ENCODE measurements at regions not wholly inside any gene's neighbourhood (a gene's known extent, or its start where the extent isn't known, plus 50 kb on each side); places are given as distances from the start of the nearest gene placed in this dataset.
"Not testable (repeated sequence)": the region's sequence is repeated elsewhere in the genome, so short reads cannot be mapped to it uniquely, and the experiment has no call there.

DNA sequence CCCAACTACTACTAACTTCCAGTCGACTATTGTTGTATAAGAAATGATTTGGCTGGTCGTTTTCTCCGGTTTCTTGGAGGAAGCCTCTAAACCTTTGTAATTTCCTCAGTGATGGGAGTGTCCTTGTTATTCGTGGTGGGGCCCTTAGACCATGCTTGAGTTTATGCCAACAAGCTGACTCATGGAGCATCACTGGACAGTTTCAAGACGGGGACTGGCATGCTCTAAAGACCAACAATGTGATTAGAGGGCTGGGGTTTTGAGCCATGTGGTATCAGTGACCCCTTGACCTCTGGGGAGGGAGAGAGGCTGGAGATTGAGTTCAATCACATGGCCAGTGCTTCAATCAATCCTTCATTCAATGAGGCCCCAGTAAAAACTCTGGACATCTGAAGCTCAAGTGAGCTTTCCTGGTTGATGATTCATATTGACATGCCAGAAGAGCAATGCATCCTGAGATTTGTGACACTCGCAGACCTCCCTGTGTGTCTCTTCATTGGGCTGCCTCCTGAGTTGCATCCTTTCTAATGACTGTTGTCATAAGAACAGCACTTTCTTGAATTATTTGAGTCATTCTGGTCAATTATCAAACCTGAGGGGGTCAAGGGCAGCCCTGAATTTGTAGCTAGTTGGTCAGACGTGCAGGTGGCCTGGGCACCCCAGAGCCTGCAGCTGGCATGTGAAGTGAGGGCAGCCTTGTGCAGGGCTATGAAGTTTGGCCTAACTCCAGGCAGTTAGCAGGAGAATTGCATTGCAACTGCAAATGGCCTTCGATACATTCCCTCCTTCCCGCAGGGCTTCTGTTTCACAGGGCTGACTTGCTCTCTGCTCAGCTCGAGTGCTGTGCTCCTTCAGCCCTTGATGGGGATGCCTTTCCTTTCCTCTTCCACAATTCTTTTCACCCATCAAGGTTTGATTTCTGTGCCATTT, 246.5 kb downstream of the FGF9 start:
- TF ChIP-seq, protein P1, sequence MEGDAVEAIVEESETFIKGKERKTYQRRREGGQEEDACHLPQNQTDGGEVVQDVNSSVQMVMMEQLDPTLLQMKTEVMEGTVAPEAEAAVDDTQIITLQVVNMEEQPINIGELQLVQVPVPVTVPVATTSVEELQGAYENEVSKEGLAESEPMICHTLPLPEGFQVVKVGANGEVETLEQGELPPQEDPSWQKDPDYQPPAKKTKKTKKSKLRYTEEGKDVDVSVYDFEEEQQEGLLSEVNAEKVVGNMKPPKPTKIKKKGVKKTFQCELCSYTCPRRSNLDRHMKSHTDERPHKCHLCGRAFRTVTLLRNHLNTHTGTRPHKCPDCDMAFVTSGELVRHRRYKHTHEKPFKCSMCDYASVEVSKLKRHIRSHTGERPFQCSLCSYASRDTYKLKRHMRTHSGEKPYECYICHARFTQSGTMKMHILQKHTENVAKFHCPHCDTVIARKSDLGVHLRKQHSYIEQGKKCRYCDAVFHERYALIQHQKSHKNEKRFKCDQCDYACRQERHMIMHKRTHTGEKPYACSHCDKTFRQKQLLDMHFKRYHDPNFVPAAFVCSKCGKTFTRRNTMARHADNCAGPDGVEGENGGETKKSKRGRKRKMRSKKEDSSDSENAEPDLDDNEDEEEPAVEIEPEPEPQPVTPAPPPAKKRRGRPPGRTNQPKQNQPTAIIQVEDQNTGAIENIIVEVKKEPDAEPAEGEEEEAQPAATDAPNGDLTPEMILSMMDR (conservative IDR thresholded peaks at IDR 0.05): no peak

DNA sequence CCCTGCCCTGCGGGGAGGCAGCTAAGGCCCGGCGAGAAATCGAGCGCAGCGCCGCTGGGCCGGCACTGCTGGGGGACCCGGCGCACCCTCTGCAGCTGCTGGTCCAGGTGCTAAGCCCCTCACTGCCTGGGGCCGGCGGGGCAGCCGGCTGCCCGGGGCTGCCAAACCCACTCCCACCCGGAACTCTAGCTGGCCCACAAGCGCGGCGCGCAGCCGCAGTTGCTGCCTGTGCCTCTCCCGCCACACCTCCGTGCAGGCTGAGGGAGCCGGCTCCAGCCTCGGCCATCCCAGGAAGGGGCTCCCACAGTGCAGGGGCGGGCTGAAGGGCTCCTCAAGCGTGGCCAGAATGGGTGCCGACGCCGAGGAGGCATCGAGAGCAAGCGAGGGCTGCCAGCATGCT, 249.9 kb downstream of the FGF9 start:
- H2AFZ ChIP-seq (ENCODE audit: low read length): not testable (repeated sequence)

More for the DNA sequence above, 246.5 kb downstream of the FGF9 start:
- Mint-ChIP-seq H3K27ac (peak overlapping the region in 1 of 3 experiments; percentile 21; a peak in 1 of 7 replicates), H3K9me3 (peaks cover 6 to 11% of the 10 kb centered on the region in 2 experiments; a peak in 3 of 5 replicates), H3K27me3 (ENCODE audit: low read depth) (no peaks in the 10 kb centered on the region; the same call in none of the 2 replicates), H3K4me3 (no peak overlapping the region), H3K4me1 (peaks cover 7 to 22% of the 10 kb centered on the region in 2 experiments), H3K36me3 (ENCODE audit: insufficient read depth in 1 of 3, low read depth in 3 of 3) (peaks cover 0 to 8% (median 3%) of the 10 kb centered on the region in 3 experiments; a peak in 2 of 7 replicates)
- no peak overlapping the region for H3K14ac ChIP-seq (ENCODE audit: insufficient read depth, low read length)
- H2BK15ac ChIP-seq (ENCODE audit: low read depth, low read length): no peak overlapping the region
- H2BK120ac ChIP-seq (ENCODE audit: low read depth, low read length, poor library complexity, severe bottlenecking): no peak overlapping the region
- H3K9ac ChIP-seq (ENCODE audit: extremely low read depth, insufficient read length, low read length): no peak overlapping the region
- H4K91ac ChIP-seq (ENCODE audit: insufficient read length, low read depth, low read length): no peak overlapping the region
- H3K27me3 ChIP-seq (ENCODE audit: insufficient read depth, low read length): no peaks in the 10 kb centered on the region
- no peak overlapping the region for H3K27ac ChIP-seq (ENCODE audit: insufficient read length, low read depth, low read length)
- no peak overlapping the region for H2BK5ac ChIP-seq (ENCODE audit: insufficient read length, low read length)
- H3K18ac ChIP-seq (ENCODE audit: insufficient read length, low read depth, low read length): no peak overlapping the region
- no peak overlapping the region for H3K23ac ChIP-seq (ENCODE audit: insufficient read length, low read depth, low read length)
- no peaks in the 10 kb centered on the region for H4K20me1 ChIP-seq (ENCODE audit: control insufficient read depth, insufficient read depth, insufficient read length)
- H3K56ac ChIP-seq (ENCODE audit: insufficient read length, low read depth, low read length): no peak overlapping the region
- H3K4me2 ChIP-seq (ENCODE audit: insufficient read depth, insufficient read length, low read length): no peak overlapping the region
- no peak overlapping the region for H4K8ac ChIP-seq (replicated peaks; ENCODE audit: insufficient read length, low read depth, low read length)
- H3K23me2 ChIP-seq (ENCODE audit: insufficient read length, low read depth, low read length, poor library complexity, severe bottlenecking): no peaks in the 10 kb centered on the region
- H3K79me2 ChIP-seq (ENCODE audit: insufficient read depth, low read length): no peaks in the 10 kb centered on the region
- H3K4ac ChIP-seq (ENCODE audit: low read depth, low read length): no peak overlapping the region
- no peak overlapping the region for H2AFZ ChIP-seq (ENCODE audit: low read length)
- H2BK20ac ChIP-seq (ENCODE audit: low read depth, low read length, poor library complexity, severe bottlenecking): no peak overlapping the region
- H3K79me1 ChIP-seq (ENCODE audit: insufficient read depth, low read depth, low read length, poor library complexity, severe bottlenecking): no peaks in the 10 kb centered on the region
- H3T11ph ChIP-seq (ENCODE audit: low read length): no peak overlapping the region
- no peak overlapping the region for H2AK5ac ChIP-seq (ENCODE audit: insufficient read length, low read length)
- no CpG with 5 or more reads among the region's 10 CpGs for WGBS (ENCODE audit: extremely low coverage, insufficient read length, low lambda C conversion rate)
- no peaks in the 10 kb centered on the region; the same call in 1 of the 2 replicates for H3K4me1 ChIP-seq (ENCODE audit: insufficient read depth, low read length)
- H3K9me3 ChIP-seq (ENCODE audit: control insufficient read depth, low read depth, low read length): no peaks in the 10 kb centered on the region
- no peak overlapping the region for H2BK12ac ChIP-seq (ENCODE audit: insufficient read length, low read depth, low read length)
- no peak overlapping the region for H4K5ac ChIP-seq (ENCODE audit: insufficient read length, low read depth, low read length)
- DNase-seq: no peak

More for the DNA sequence above, 249.9 kb downstream of the FGF9 start:
- H2BK5ac ChIP-seq (ENCODE audit: insufficient read length, low read length); H3K56ac ChIP-seq (ENCODE audit: insufficient read length, low read depth, low read length); H2BK15ac ChIP-seq (ENCODE audit: low read depth, low read length); H3K23me2 ChIP-seq (ENCODE audit: insufficient read length, low read depth, low read length, poor library complexity, severe bottlenecking); H2BK20ac ChIP-seq (ENCODE audit: low read depth, low read length, poor library complexity, severe bottlenecking); H4K5ac ChIP-seq (ENCODE audit: insufficient read length, low read depth, low read length); H3K79me2 ChIP-seq (ENCODE audit: insufficient read depth, low read length); H2BK12ac ChIP-seq (ENCODE audit: insufficient read length, low read depth, low read length); H4K8ac ChIP-seq (replicated peaks; ENCODE audit: insufficient read length, low read depth, low read length); H3K27me3 Mint-ChIP-seq (ENCODE audit: low read depth); H3K27ac ChIP-seq (ENCODE audit: insufficient read length, low read depth, low read length); H4K91ac ChIP-seq (ENCODE audit: insufficient read length, low read depth, low read length); H3K23ac ChIP-seq (ENCODE audit: insufficient read length, low read depth, low read length); H3K18ac ChIP-seq (ENCODE audit: insufficient read length, low read depth, low read length); H3K27me3 ChIP-seq (ENCODE audit: insufficient read depth, low read length); DNase-seq; H3K9me3 ChIP-seq (ENCODE audit: control insufficient read depth, low read depth, low read length); H3K79me1 ChIP-seq (ENCODE audit: insufficient read depth, low read depth, low read length, poor library complexity, severe bottlenecking); H2AK5ac ChIP-seq (ENCODE audit: insufficient read length, low read length); H3K9ac ChIP-seq (ENCODE audit: extremely low read depth, insufficient read length, low read length); H3K27ac Mint-ChIP-seq; H3K36me3 Mint-ChIP-seq (ENCODE audit: insufficient read depth in 1 of 3, low read depth in 3 of 3); H4K20me1 ChIP-seq (ENCODE audit: control insufficient read depth, insufficient read depth, insufficient read length); H3K4me3 Mint-ChIP-seq; H3K4me2 ChIP-seq (ENCODE audit: insufficient read depth, insufficient read length, low read length); H3T11ph ChIP-seq (ENCODE audit: low read length); H3K4ac ChIP-seq (ENCODE audit: low read depth, low read length); H3K14ac ChIP-seq (ENCODE audit: insufficient read depth, low read length); H2BK120ac ChIP-seq (ENCODE audit: low read depth, low read length, poor library complexity, severe bottlenecking): not testable (repeated sequence)
- Mint-ChIP-seq H3K9me3 (peaks cover 9 to 13% of the 10 kb centered on the region in 2 experiments; a peak in 4 of 5 replicates), H3K4me1 (peaks cover 17 to 33% of the 10 kb centered on the region in 2 experiments)
- WGBS (ENCODE audit: extremely low coverage, insufficient read length, low lambda C conversion rate): no CpG with 5 or more reads among the region's 31 CpGs
- H3K4me1 ChIP-seq (ENCODE audit: insufficient read depth, low read length): peaks cover 11% of the 10 kb centered on the region
